Ishikawa (cell line): ENCODE measurements at regions not wholly inside any gene's neighbourhood (a gene's known extent, or its start where the extent isn't known, plus 50 kb on each side); places are given as distances from the start of the nearest gene placed in this dataset.

Experiments
- CEBPB ChIP-seq: IDR thresholded peaks from 2 replicates; pipeline ENCODE4 v1.6.1; 2012
- EP300 ChIP-seq: IDR thresholded peaks from 2 replicates; pipeline ENCODE4 v1.6.1; 2012; ENCODE audit warnings: borderline replicate concordance
- FOXM1 ChIP-seq: IDR thresholded peaks from 2 replicates; pipeline ENCODE4 v1.6.1; 2012; ENCODE audit warnings: low read depth, borderline replicate concordance
- TAF1 ChIP-seq: IDR thresholded peaks from 2 replicates; pipeline ENCODE4 v1.6.1; 2012; ENCODE audit warnings: low read depth, mild to moderate bottlenecking
- YY1 ChIP-seq: IDR thresholded peaks from 2 replicates; pipeline ENCODE4 v1.6.1; 2012; ENCODE audit warnings: low read depth
- ZBTB7A ChIP-seq: IDR thresholded peaks from 2 replicates; pipeline ENCODE4 v1.6.1; 2012; ENCODE audit warnings: low read depth
- TF ChIP-seq, protein P1 (sequence below): IDR thresholded peaks from 2 replicates; pipeline ENCODE4 v1.6.1; 2012; ENCODE audit warnings: low read depth, mild to moderate bottlenecking
- TF ChIP-seq, protein P2 (sequence below): IDR thresholded peaks from 2 replicates; pipeline ENCODE4 v1.6.1; 2012

DNA sequence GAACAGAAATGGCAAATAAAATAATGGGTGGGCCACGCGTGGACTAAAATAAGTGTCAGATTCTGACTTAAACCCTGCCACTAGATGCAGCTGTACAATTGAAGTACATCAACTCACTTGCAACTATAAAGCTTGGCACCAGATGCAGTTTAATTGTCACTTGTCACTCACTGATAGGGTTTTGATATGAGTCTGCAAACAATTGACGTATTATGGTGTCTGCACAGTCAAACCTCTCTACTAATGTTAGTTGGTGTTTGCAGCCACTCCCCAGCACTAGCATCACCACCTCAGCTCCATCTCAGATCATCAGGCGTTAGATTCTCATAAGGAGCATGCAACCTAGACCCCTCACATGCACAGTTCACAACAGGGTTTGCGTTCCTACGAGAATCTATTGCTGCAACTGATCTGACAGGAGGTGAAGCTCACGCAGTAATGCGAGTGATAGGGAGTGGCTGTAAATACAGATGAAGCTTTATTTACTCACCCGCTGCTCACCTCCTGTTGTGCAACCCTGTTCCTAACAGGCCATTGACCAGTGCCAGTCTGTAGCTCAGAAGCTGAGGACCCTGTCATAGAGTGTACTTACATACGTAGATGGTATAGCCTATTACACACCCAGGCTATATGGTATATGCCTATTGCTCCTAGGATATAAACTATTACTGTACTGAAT, 72.1 kb upstream of the SEMA6A start:
- no peak for TF ChIP-seq FOXM1
- no peak for TF ChIP-seq ZBTB7A
- TF ChIP-seq TAF1 = no peak
- TF ChIP-seq, protein P1, sequence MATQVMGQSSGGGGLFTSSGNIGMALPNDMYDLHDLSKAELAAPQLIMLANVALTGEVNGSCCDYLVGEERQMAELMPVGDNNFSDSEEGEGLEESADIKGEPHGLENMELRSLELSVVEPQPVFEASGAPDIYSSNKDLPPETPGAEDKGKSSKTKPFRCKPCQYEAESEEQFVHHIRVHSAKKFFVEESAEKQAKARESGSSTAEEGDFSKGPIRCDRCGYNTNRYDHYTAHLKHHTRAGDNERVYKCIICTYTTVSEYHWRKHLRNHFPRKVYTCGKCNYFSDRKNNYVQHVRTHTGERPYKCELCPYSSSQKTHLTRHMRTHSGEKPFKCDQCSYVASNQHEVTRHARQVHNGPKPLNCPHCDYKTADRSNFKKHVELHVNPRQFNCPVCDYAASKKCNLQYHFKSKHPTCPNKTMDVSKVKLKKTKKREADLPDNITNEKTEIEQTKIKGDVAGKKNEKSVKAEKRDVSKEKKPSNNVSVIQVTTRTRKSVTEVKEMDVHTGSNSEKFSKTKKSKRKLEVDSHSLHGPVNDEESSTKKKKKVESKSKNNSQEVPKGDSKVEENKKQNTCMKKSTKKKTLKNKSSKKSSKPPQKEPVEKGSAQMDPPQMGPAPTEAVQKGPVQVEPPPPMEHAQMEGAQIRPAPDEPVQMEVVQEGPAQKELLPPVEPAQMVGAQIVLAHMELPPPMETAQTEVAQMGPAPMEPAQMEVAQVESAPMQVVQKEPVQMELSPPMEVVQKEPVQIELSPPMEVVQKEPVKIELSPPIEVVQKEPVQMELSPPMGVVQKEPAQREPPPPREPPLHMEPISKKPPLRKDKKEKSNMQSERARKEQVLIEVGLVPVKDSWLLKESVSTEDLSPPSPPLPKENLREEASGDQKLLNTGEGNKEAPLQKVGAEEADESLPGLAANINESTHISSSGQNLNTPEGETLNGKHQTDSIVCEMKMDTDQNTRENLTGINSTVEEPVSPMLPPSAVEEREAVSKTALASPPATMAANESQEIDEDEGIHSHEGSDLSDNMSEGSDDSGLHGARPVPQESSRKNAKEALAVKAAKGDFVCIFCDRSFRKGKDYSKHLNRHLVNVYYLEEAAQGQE = no peak
- no peak for TF ChIP-seq EP300
- TF ChIP-seq, protein P2, sequence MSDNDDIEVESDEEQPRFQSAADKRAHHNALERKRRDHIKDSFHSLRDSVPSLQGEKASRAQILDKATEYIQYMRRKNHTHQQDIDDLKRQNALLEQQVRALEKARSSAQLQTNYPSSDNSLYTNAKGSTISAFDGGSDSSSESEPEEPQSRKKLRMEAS = no peak
- TF ChIP-seq YY1 = no peak
- TF ChIP-seq CEBPB = no peak
